Lung (tissue), 11 donors: ENCODE measurements at regions not wholly inside any gene's neighbourhood (a gene's known extent, or its start where the extent isn't known, plus 50 kb on each side); places are given as distances from the start of the nearest gene placed in this dataset.

ENCODE experiments used
- ATAC-seq: fragments of 200-7000 bp; cut with Tn5 transposase; one replicate; pipeline ENCODE4 v1.9.1; 2020; ENCODE audit warnings: moderate number of reproducible peaks; ENCODE audit not compliant: insufficient read depth, low FRiP score
- DNase-seq, 3 donors: peaks; one replicate each; pipeline ENCODE4 v3.0.0-alpha.2; 2013 to 2017
- H3K27ac ChIP-seq, 2 donors: one replicate each; pipeline ENCODE4 v1.5.1; 2013; ENCODE audit warnings: mild to moderate bottlenecking in 2 of 2, moderate library complexity in 2 of 2, control low read depth in 1 of 2, inconsistent platforms in 1 of 2, low read depth in 1 of 2, low read length in 1 of 2
- H3K27me3 ChIP-seq, 3 donors: one replicate each; pipeline ENCODE4 v1.5.1; 2013; ENCODE audit warnings: low read length in 2 of 3; ENCODE audit not compliant: control insufficient read depth in 3 of 3, insufficient read depth in 3 of 3
- H3K36me3 ChIP-seq, 4 donors: one replicate each; pipeline ENCODE4 v1.5.1; 2013; ENCODE audit warnings: low read length in 4 of 4, mild to moderate bottlenecking in 1 of 4, moderate library complexity in 1 of 4; ENCODE audit not compliant: control insufficient read depth in 4 of 4, insufficient read depth in 4 of 4
- H3K4me1 ChIP-seq, 5 donors: one replicate each; pipeline ENCODE4 v1.5.1; 2013; ENCODE audit warnings: low read length in 5 of 5, mild to moderate bottlenecking in 2 of 5, moderate library complexity in 1 of 5; ENCODE audit not compliant: control insufficient read depth in 5 of 5, insufficient read depth in 5 of 5
- H3K4me3 ChIP-seq: one replicate; pipeline ENCODE4 v1.5.1; 2013; ENCODE audit warnings: mild to moderate bottlenecking, control low read depth, moderate library complexity
- H3K9ac ChIP-seq, 2 donors: one replicate each; pipeline ENCODE4 v1.5.1; 2013; ENCODE audit warnings: low read length in 2 of 2, control low read depth in 1 of 2; ENCODE audit not compliant: insufficient read depth in 1 of 2
- H3K9me3 ChIP-seq, 4 donors: one replicate each; pipeline ENCODE4 v1.5.1; 2013; ENCODE audit warnings: low read length in 3 of 4, mild to moderate bottlenecking in 1 of 4, moderate library complexity in 1 of 4; ENCODE audit not compliant: control insufficient read depth in 4 of 4, insufficient read depth in 3 of 4
- WGBS, 2 donors: extraction: QIAGEN DNeasy Blood & Tissue Kit; methylation state at CpG; one replicate each; pipeline ENCODE4 v1.1.7; 2013; 5-methylcytosine and 5-hydroxymethylcytosine counted together
- TF ChIP-seq, protein P1 (sequence below): IDR thresholded peaks from 2 replicates; pipeline ENCODE4 v1.5.1; 2012; ENCODE audit warnings: mild to moderate bottlenecking; ENCODE audit errors: control extremely low read depth, extremely low read depth
- donor health status: control.
- donor health status: control.
- donor health status: Bipolar disorder and iron deficiency.
- donor health status: healthy.
- donor health status: DM: yes; HTN: yes; CAD: no.

DNA sequence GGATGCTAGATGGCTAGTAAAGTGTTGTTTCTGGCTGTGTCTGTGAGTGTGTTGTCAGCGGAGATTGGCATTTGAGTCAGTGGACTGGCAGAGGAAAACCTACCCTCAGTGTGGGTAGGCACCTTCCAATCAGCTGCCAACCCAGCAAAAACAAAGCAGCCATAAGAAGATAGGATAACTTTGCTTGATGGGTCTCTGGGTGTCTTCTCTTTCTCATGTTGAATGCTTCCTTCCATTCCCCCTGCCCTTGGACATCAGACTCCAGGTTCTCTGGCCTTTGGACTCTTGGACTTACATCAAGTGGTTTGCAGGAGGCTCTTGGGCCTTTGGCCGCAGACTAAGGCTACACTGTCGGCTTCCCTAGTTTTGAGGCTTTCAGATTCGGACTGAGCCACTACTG is 429.0 kb upstream of the ZNF804A start:
- Histone ChIP-seq H3K9me3 (peaks cover 0 to 3% (median 0%) of the 10 kb centered on the region in 4 donors), H3K4me1 (no peaks in the 10 kb centered on the region), H3K27me3 (no peaks in the 10 kb centered on the region), H3K36me3 (no peaks in the 10 kb centered on the region), H3K9ac (no peak overlapping the region), H3K27ac (no peak overlapping the region), H3K4me3 (no peak overlapping the region)
- no peak for ATAC-seq
- TF ChIP-seq, protein P1, sequence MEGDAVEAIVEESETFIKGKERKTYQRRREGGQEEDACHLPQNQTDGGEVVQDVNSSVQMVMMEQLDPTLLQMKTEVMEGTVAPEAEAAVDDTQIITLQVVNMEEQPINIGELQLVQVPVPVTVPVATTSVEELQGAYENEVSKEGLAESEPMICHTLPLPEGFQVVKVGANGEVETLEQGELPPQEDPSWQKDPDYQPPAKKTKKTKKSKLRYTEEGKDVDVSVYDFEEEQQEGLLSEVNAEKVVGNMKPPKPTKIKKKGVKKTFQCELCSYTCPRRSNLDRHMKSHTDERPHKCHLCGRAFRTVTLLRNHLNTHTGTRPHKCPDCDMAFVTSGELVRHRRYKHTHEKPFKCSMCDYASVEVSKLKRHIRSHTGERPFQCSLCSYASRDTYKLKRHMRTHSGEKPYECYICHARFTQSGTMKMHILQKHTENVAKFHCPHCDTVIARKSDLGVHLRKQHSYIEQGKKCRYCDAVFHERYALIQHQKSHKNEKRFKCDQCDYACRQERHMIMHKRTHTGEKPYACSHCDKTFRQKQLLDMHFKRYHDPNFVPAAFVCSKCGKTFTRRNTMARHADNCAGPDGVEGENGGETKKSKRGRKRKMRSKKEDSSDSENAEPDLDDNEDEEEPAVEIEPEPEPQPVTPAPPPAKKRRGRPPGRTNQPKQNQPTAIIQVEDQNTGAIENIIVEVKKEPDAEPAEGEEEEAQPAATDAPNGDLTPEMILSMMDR: no peak
- DNase-seq: no peak
- WGBS, 2 donors: 89 to 90% methylated on average over 4 of the region's 4 CpGs

DNA sequence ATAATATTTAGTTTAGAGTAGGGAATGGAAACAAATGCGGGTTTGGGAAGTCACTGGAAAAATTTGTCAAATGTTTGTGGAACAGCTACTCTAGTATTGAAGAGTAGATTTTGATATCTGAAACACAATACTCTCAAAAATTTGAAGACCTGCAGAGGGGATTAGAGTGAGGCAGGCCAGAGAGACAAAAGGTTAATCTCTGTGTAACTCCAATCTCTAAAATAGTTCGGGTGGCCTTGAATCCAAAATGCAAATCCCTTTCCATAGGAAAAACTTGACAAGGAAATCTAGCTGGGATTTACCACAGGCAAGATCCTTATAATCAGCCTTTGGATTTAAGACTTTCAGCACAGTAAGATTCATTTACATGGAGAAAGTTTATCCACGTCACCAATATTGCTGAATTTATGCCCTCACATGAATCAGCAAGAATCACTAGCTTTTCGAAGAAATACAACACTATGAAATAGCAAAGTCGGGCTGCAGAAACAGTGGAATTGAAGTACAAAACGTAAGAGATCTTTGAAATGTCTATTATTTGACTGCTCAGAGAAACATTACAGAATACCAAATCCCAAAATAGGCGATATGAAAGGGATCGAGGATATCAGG is 423.7 kb upstream of the ZNF804A start:
- no peaks in the 10 kb centered on the region for H3K27me3 ChIP-seq
- no peaks in the 10 kb centered on the region for H3K4me1 ChIP-seq
- no peak overlapping the region for H3K4me3 ChIP-seq
- ATAC-seq: no peak
- H3K36me3 ChIP-seq: no peaks in the 10 kb centered on the region
- WGBS, 2 donors: 84 to 90% methylated on average over 8 of the region's 8 CpGs
- DNase-seq: no peak
- TF ChIP-seq, protein P1: no peak
- no peak overlapping the region for H3K27ac ChIP-seq
- H3K9ac ChIP-seq: no peak overlapping the region
- H3K9me3 ChIP-seq: no peaks in the 10 kb centered on the region

DNA sequence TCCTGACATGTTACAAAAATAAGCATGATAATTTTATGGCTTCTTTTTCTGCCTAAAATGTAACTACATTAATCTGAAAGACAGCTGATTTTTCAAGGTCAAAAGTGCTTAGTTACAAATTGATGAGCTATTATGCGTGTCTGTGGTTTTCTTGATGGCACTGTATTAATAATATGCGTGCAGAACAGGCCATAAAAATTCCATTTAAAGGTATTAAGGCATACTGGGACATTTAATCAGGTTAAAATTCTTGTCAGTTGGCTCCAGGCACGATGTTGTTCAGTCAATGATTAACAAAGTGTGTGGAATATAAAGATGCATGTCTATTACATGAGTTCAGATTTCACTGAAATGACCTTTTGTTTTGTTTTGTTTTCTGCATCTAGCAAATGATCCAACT is 420.1 kb upstream of the ZNF804A start:
- TF ChIP-seq, protein P1: no peak
- Histone ChIP-seq H3K9me3 (no peaks in the 10 kb centered on the region), H3K36me3 (no peaks in the 10 kb centered on the region), H3K27me3 (no peaks in the 10 kb centered on the region), H3K9ac (no peak overlapping the region), H3K4me3 (no peak overlapping the region), H3K27ac (no peak overlapping the region), H3K4me1 (no peaks in the 10 kb centered on the region)
- WGBS, 2 donors: 57 to 66% methylated on average over 3 of the region's 3 CpGs
- DNase-seq (no peak), ATAC-seq (no peak)

DNA sequence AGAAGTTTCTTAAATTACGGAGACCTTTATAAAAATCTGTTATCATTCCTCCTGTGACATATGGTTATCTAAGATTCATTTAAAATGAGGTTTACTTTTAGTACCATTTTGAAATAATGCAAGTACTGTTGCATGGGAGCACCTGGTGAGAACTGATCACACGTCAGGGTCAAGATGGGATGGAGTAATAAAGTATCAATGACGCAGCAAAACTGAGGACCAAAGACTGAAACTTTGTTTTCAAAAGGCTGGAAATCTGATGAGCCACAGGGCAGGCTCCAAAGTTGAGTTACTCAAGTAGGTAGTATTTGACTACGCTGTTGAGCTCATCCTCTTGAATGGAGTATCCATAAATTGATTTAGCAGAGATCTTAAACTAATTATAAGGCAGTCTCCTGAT is 411.9 kb upstream of the ZNF804A start:
- Histone ChIP-seq H3K27ac (no peak overlapping the region), H3K36me3 (no peaks in the 10 kb centered on the region), H3K27me3 (no peaks in the 10 kb centered on the region), H3K4me1 (no peaks in the 10 kb centered on the region), H3K9me3 (peaks cover 0 to 5% (median 0%) of the 10 kb centered on the region in 4 donors), H3K9ac (no peak overlapping the region), H3K4me3 (no peak overlapping the region)
- no peak for ATAC-seq
- TF ChIP-seq, protein P1: no peak
- DNase-seq: no peak
- WGBS, 2 donors: 75 to 84% methylated on average over 4 of the region's 4 CpGs
